ENCODE measurements at regions not wholly inside any gene's neighbourhood (a gene's known extent, or its start where the extent isn't known, plus 50 kb on each side); places are given as distances from the start of the nearest gene placed in this dataset.

DNA sequence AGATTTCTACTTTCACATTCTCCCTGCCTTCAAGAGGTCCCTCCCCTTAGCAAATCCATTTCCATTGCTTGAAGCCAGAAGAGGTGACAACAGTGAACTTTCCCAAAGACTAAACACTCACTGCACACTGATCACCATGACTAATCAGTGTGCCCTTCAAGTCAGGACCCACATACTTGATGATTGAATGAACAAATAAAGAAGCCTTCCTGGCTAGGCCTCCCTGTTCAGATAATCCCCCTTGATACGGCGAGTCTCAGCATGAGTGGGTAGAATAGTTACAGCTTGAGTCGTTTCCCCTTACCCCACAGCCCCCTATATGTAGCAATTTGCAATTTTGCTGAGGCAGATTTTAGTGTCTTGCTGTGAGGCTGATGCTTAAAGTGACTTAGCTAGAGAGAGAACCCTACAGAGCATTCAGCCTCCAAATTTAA is 102.2 kb downstream of the UNC5CL start:
- TF ChIP-seq, protein P1, sequence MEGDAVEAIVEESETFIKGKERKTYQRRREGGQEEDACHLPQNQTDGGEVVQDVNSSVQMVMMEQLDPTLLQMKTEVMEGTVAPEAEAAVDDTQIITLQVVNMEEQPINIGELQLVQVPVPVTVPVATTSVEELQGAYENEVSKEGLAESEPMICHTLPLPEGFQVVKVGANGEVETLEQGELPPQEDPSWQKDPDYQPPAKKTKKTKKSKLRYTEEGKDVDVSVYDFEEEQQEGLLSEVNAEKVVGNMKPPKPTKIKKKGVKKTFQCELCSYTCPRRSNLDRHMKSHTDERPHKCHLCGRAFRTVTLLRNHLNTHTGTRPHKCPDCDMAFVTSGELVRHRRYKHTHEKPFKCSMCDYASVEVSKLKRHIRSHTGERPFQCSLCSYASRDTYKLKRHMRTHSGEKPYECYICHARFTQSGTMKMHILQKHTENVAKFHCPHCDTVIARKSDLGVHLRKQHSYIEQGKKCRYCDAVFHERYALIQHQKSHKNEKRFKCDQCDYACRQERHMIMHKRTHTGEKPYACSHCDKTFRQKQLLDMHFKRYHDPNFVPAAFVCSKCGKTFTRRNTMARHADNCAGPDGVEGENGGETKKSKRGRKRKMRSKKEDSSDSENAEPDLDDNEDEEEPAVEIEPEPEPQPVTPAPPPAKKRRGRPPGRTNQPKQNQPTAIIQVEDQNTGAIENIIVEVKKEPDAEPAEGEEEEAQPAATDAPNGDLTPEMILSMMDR (optimal IDR thresholded peaks at IDR 0.05 in 1 of 3, IDR thresholded peaks at IDR 0.05 in 1 of 3, conservative IDR thresholded peaks at IDR 0.05 in 1 of 3; ENCODE audit: extremely low read depth in 1 of 3, insufficient read depth in 2 of 3, low read length in 3 of 3): no peak
- no peak for TF ChIP-seq EZH2 (IDR thresholded peaks at IDR 0.05; ENCODE audit: low read length)
